ENCODE measurements at regions not wholly inside any gene's neighbourhood (a gene's known extent, or its start where the extent isn't known, plus 50 kb on each side); places are given as distances from the start of the nearest gene placed in this dataset.

DNA sequence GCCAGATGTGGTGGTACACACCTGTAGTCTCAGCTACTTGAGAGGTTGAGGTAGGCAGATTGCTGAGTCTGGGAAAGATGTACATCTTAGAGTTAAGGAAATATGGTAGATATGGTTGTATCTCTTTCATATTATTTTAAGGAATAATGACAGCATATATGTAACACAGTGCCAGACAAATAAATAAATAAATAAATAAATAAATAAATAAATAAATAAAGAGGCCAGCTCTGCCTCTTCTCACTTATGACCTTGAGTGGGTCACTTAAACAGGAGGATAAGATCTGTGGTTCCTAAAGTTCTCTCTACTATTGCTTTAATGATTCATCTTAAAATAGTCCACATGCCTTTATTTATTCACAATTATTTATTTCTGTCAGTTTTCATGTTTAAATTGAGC, 890.9 kb upstream of the TENM4 start:
- Histone ChIP-seq H3K9me3 (no peaks in the 10 kb centered on the region), H3K27ac (no peak overlapping the region), H3K4me3 (no peak overlapping the region), H3K4me1 (no peaks in the 10 kb centered on the region), H3K27me3 (ENCODE audit: low read depth) (no peaks in the 10 kb centered on the region), H3K36me3 (no peaks in the 10 kb centered on the region)
- TF ChIP-seq, protein P1, sequence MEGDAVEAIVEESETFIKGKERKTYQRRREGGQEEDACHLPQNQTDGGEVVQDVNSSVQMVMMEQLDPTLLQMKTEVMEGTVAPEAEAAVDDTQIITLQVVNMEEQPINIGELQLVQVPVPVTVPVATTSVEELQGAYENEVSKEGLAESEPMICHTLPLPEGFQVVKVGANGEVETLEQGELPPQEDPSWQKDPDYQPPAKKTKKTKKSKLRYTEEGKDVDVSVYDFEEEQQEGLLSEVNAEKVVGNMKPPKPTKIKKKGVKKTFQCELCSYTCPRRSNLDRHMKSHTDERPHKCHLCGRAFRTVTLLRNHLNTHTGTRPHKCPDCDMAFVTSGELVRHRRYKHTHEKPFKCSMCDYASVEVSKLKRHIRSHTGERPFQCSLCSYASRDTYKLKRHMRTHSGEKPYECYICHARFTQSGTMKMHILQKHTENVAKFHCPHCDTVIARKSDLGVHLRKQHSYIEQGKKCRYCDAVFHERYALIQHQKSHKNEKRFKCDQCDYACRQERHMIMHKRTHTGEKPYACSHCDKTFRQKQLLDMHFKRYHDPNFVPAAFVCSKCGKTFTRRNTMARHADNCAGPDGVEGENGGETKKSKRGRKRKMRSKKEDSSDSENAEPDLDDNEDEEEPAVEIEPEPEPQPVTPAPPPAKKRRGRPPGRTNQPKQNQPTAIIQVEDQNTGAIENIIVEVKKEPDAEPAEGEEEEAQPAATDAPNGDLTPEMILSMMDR (IDR thresholded peaks at IDR 0.05): no peak
- ATAC-seq: no peak
- DNase-seq: no peak
- intact Hi-C loops (cut with DNase I): no loop called here

DNA sequence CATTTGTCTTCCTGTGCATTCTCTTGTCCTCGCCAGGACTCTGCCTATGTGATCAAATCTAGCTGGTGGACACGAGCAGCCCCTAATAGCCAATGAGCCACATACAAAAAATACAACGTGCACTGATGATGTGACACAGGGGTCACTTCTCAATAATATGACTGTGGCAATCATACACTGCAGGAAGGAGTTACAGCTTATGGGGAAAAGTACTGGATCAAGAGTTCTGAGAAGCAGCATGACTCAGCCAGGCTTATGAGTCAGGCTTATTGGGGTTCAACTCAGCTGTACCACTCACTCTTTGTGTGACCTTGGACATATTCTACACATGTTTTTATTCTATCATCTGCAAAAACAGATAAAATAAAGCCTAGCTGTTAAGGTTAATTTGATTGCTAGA, 889.4 kb upstream of the TENM4 start:
- Histone ChIP-seq H3K27me3 (ENCODE audit: low read depth) (no peaks in the 10 kb centered on the region), H3K4me3 (no peak overlapping the region), H3K9me3 (no peaks in the 10 kb centered on the region), H3K4me1 (no peaks in the 10 kb centered on the region), H3K36me3 (no peaks in the 10 kb centered on the region), H3K27ac (no peak overlapping the region)
- no peak for DNase-seq
- TF ChIP-seq, protein P1 (IDR thresholded peaks at IDR 0.05): no peak
- intact Hi-C loops (cut with DNase I): no loop called here
- ATAC-seq: no peak

DNA sequence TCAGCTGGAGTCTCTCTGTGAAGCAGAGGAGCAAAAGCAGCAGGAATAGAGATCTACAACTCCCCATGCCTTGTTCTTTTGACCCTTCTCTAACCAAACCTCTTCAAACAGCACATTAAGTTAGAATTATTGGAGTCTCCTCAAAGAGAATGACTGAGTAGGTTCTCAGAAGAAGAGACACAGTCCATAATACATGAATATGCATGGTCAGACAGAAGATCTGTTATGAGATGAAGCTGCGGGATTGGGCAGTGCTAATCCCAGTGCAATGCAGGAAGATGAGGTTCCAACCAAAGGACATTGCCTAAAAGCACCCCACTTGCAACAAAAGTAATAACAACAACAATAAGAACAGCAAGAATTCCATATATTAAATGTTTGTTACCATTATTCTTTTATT, 887.9 kb upstream of the TENM4 start:
- TF ChIP-seq, protein P1 (IDR thresholded peaks at IDR 0.05): no peak
- H3K27me3 ChIP-seq (ENCODE audit: low read depth): no peaks in the 10 kb centered on the region

DNA sequence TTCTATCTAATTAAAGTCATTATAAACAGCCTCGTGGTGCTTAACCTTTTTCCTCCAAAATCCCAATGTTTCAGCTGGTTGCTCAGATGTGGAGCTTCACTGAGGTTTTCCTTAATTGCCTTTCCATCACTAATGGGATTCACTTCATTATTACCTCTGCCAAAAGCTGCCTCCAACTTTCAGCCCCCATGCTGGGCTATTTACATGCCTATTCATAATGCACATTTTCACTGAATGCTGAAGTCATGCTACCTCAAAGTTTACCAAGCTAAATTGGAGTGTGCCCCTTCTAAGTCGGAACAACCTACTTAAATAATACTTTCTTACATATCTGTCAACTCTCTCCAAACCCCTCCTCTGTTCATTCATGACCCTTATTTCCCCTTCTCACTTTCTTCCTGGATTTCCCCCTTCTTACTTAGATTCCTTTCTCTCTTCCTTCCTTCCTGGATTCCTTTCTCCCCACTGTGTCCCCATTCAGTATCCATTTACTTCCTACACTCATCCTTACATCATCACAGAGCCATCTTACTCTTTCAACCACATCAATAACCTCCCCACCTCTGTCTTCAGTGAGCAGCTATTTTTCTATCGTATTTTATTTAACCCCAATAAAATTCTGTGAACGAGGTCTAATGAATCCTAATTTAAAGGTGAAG, 887.3 kb upstream of the TENM4 start:
- no peak for ATAC-seq
- TF ChIP-seq, protein P1 (IDR thresholded peaks at IDR 0.05): no peak
- Histone ChIP-seq H3K27ac (no peak overlapping the region), H3K36me3 (no peaks in the 10 kb centered on the region), H3K4me3 (no peak overlapping the region), H3K9me3 (no peaks in the 10 kb centered on the region), H3K4me1 (no peaks in the 10 kb centered on the region), H3K27me3 (ENCODE audit: low read depth) (no peaks in the 10 kb centered on the region)
- no peak for DNase-seq
- intact Hi-C loops (cut with DNase I): no loop called here

More for the DNA sequence above, 887.9 kb upstream of the TENM4 start:
- intact Hi-C loops (cut with DNase I): no loop called here
- no peak overlapping the region for H3K4me3 ChIP-seq
- no peak overlapping the region for H3K27ac ChIP-seq
- no peaks in the 10 kb centered on the region for H3K9me3 ChIP-seq
- DNase-seq (no peak), ATAC-seq (no peak)
- H3K36me3 ChIP-seq: no peaks in the 10 kb centered on the region
- no peaks in the 10 kb centered on the region for H3K4me1 ChIP-seq

DNA sequence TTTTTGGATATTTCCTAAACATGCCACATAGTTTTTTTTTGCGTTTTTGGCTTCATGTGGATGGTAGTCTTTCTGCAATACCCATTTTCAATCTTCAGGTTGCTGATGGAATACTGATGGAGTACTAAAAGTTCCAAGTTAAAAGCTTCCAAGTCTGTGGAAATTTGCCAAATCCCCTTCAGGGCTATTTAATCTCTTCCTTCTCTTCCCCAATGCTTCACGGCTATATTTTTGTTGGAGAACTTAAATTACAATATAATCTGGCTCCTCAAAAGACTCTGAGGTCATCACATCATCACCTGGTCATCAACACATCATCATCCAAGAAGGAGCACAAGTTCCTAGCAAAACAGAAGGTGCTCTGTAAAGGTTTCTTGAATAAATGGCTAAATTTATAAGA, 881.0 kb upstream of the TENM4 start:
- Histone ChIP-seq H3K4me3 (no peak overlapping the region), H3K27me3 (ENCODE audit: low read depth) (no peaks in the 10 kb centered on the region), H3K9me3 (no peaks in the 10 kb centered on the region), H3K36me3 (no peaks in the 10 kb centered on the region), H3K4me1 (no peaks in the 10 kb centered on the region), H3K27ac (no peak overlapping the region)
- DNase-seq (no peak), ATAC-seq (no peak)
- intact Hi-C loops (cut with DNase I): no loop called here
- TF ChIP-seq, protein P1 (IDR thresholded peaks at IDR 0.05): no peak

Data from lower lobe of right lung (tissue), 2 donors.